ENCODE measurements at regions not wholly inside any gene's neighbourhood (a gene's known extent, or its start where the extent isn't known, plus 50 kb on each side); places are given as distances from the start of the nearest gene placed in this dataset.

GRCh38 chr2:168353251-168353650 is 102.8 kb upstream of the CERS6 start:
- Histone ChIP-seq H3K27ac (ENCODE audit: low read depth, low read length) (no peak overlapping the region), H4K20me1 (replicated peaks in 1 of 2; ENCODE audit: control insufficient read depth in 1 of 2, insufficient read depth in 2 of 2, low read length in 2 of 2) (no peaks in the 10 kb centered on the region), H4K91ac (replicated peaks; ENCODE audit: insufficient read length, low read length) (no peak overlapping the region), H2BK12ac (ENCODE audit: low read depth, low read length) (no peak overlapping the region), H3K9ac (replicated peaks in 1 of 4; ENCODE audit: extremely low read depth in 1 of 4, low read depth in 3 of 4, low read length in 3 of 4) (no peak overlapping the region), H4K8ac (ENCODE audit: extremely low read depth, insufficient read depth, low read length) (no peak overlapping the region), H4K5ac (ENCODE audit: insufficient read length, low read depth, low read length) (no peak overlapping the region), H3K23me2 (ENCODE audit: low read depth, low read length) (no peaks in the 10 kb centered on the region), H2AFZ (ENCODE audit: low read length) (no peak overlapping the region), H2BK15ac (ENCODE audit: low read length) (no peak overlapping the region), H3K36me3 (ENCODE audit: control insufficient read depth in 2 of 4, insufficient read depth in 4 of 4, low read length in 3 of 4) (0 out of 8 replicates have a peak, but pooled peaks cover 0 to 3% (median 0%) of the 10 kb centered on the region in 4 experiments), H2BK120ac (replicated peaks; ENCODE audit: low read depth, low read length) (no peak overlapping the region), H3K18ac (ENCODE audit: extremely low read depth, low read length) (no peak overlapping the region), H2BK20ac (ENCODE audit: low read length) (no peak overlapping the region), H2BK5ac (ENCODE audit: low read depth, low read length) (no peak overlapping the region), H3K4me3 (ENCODE audit: extremely low read depth in 1 of 4, insufficient read depth in 2 of 4, low read depth in 3 of 4, low read length in 4 of 4) (no peak overlapping the region), H3K23ac (ENCODE audit: insufficient read length) (no peak overlapping the region), H2AK5ac (ENCODE audit: low read depth, low read length) (no peak overlapping the region), H3K79me1 (ENCODE audit: low read depth, low read length) (no peaks in the 10 kb centered on the region), H3K56ac (replicated peaks; ENCODE audit: insufficient read length, low read depth, low read length) (no peak overlapping the region), H3K79me2 (ENCODE audit: control insufficient read depth in 1 of 2, insufficient read depth in 2 of 2, low read length in 2 of 2) (no peaks in the 10 kb centered on the region), H3K9me3 (ENCODE audit: insufficient read depth in 2 of 2, low read depth in 1 of 2, low read length in 1 of 2) (peaks cover 3 to 10% of the 10 kb centered on the region in 2 experiments; a peak in 3 of 4 replicates), H3K14ac (ENCODE audit: insufficient read length) (no peak overlapping the region), H3K4ac (replicated peaks; ENCODE audit: insufficient read length, low read depth, low read length) (no peak overlapping the region), H3K4me2 (ENCODE audit: insufficient read depth in 1 of 2, low read depth in 2 of 2, low read length in 2 of 2) (no peak overlapping the region), H3K4me1 (replicated peaks in 1 of 4; ENCODE audit: control insufficient read depth in 3 of 4, insufficient read depth in 4 of 4, low read length in 3 of 4) (peaks cover 0 to 10% (median 2%) of the 10 kb centered on the region in 4 experiments; a peak in 4 of 7 replicates), H3K27me3 (replicated peaks in 1 of 4; ENCODE audit: control insufficient read depth in 3 of 4, extremely low read depth in 1 of 4, insufficient read depth in 3 of 4, low read length in 3 of 4) (no peaks in the 10 kb centered on the region)
- POLR2A ChIA-PET (ENCODE audit: partially characterized antibody): no interaction called here
- CTCF ChIA-PET (ENCODE audit: partially characterized antibody): no interaction called here
- DNase-seq (ENCODE audit: low read depth in 1 of 2, low spot score in 2 of 2): no peak
- no peak for FAIRE-seq
- WGBS, 2 experiments (ENCODE audit: extremely low coverage in 1 of 2, insufficient coverage in 1 of 2, insufficient read length in 1 of 2, insufficient replicate concordance in 2 of 2, low coverage in 1 of 2, low lambda C conversion rate in 2 of 2, missing lambda C conversion rate in 1 of 2): 81% methylated on average over 2 of the region's 2 CpGs; no CpG with 5 or more reads in 1 of the 2 experiments
- TF ChIP-seq HDAC2 (IDR thresholded peaks at IDR 0.05; ENCODE audit: borderline replicate concordance in 1 of 2, low read depth in 2 of 2, low read length in 2 of 2) (peak in 1 of 2 experiments; percentile 67; a peak in 1 of 4 replicates), KDM1A (IDR thresholded peaks at IDR 0.05; ENCODE audit: borderline replicate concordance, low read length) (peak; percentile 86), RXRA (IDR thresholded peaks at IDR 0.05; ENCODE audit: insufficient read depth, low read depth, low read length) (no peak)
